HEK293 (cell line): ENCODE measurements at regions not wholly inside any gene's neighbourhood (a gene's known extent, or its start where the extent isn't known, plus 50 kb on each side); places are given as distances from the start of the nearest gene placed in this dataset.

Source experiments
- BCL11A ChIP-seq: fragments of 450-650 bp; formaldehyde crosslinking; IDR thresholded peaks from 2 replicates; pipeline ENCODE4 v1.5.1; 2016; ENCODE audit warnings: low read depth, missing biosample characterization, missing genetic modification characterization
- CTCF ChIP-seq: fragments of 450-650 bp; formaldehyde crosslinking; IDR thresholded peaks from 2 replicates; pipeline ENCODE4 v1.5.1; 2016; ENCODE audit warnings: missing biosample characterization, missing genetic modification characterization
- KLF17 ChIP-seq: fragments of 450-650 bp; formaldehyde crosslinking; IDR thresholded peaks from 2 replicates; pipeline ENCODE4 v1.5.1; 2016; ENCODE audit warnings: missing biosample characterization, missing genetic modification characterization
- PATZ1 ChIP-seq: fragments of 450-650 bp; formaldehyde crosslinking; IDR thresholded peaks from 2 replicates; pipeline ENCODE4 v1.5.1; 2016; ENCODE audit warnings: missing biosample characterization, missing genetic modification characterization
- YY1 ChIP-seq: fragments of 450-650 bp; formaldehyde crosslinking; IDR thresholded peaks from 2 replicates; pipeline ENCODE4 v1.5.1; 2018; ENCODE audit warnings: missing biosample characterization, missing genetic modification characterization
- ZFHX2 ChIP-seq: fragments of 450-650 bp; formaldehyde crosslinking; conservative IDR thresholded peaks from 2 replicates; pipeline ENCODE4 v1.5.1; 2016; ENCODE audit warnings: missing biosample characterization, missing genetic modification characterization
- ZFP37 ChIP-seq: fragments of 450-650 bp; formaldehyde crosslinking; IDR thresholded peaks from 2 replicates; pipeline ENCODE4 v1.5.1; 2016; ENCODE audit warnings: missing biosample characterization, missing genetic modification characterization
- ZNF76 ChIP-seq: fragments of 450-650 bp; formaldehyde crosslinking; IDR thresholded peaks from 2 replicates; pipeline ENCODE4; 2016; ENCODE audit warnings: low read depth, missing biosample characterization, missing genetic modification characterization, borderline replicate concordance

- no peak for TF ChIP-seq ZFHX2 (tag by site-specific recombination)
- no peak for TF ChIP-seq KLF17
- TF ChIP-seq ZNF76 (tag by site-specific recombination) = no peak
- no peak for TF ChIP-seq YY1
- TF ChIP-seq CTCF (tag by site-specific recombination) = no peak
- TF ChIP-seq ZFP37 (tag by site-specific recombination) = no peak
- TF ChIP-seq PATZ1 (tag by site-specific recombination) = no peak
- no peak for TF ChIP-seq BCL11A (tag by site-specific recombination)
Measured at GRCh38 chr12:126232711-126233110, 1167.5 kb downstream of the AACS start.
